CD4-positive, alpha-beta memory T cell (primary cell): ENCODE measurements at regions not wholly inside any gene's neighbourhood (a gene's known extent, or its start where the extent isn't known, plus 50 kb on each side); places are given as distances from the start of the nearest gene placed in this dataset.

ENCODE experiments used
- CTCF ChIA-PET: fragments of 350-600 bp; sonication (Branson Sonifier 250); formaldehyde crosslinking; loops from one replicate; lab custom pipeline; 2021; ENCODE audit warnings: inconsistent platforms; ENCODE audit not compliant: partially characterized antibody; lab: Charles Lee
- POLR2A ChIA-PET: fragments of 350-600 bp; sonication (Branson Sonifier 250); formaldehyde crosslinking; loops from one replicate; lab custom pipeline; 2021; ENCODE audit not compliant: partially characterized antibody; lab: Charles Lee
- DNase-seq, 5 donors: peaks; one replicate each; pipeline versions ENCODE4 v3.0.0 to v3.0.0-alpha.2; 2020 to 2022; ENCODE audit warnings: mixed read lengths in 1 of 5
- H3K27ac ChIP-seq: one replicate; pipeline ENCODE4 v1.7.0; 2013; ENCODE audit warnings: low read depth, low read length
- H3K27me3 ChIP-seq: 2 replicates; pipeline ENCODE4 v1.7.0; 2013; ENCODE audit warnings: mild to moderate bottlenecking, low read length, moderate library complexity; ENCODE audit not compliant: insufficient read depth
- H3K36me3 ChIP-seq: 2 replicates; pipeline ENCODE4 v1.7.0; 2013; ENCODE audit warnings: mild to moderate bottlenecking, low read length, moderate library complexity; ENCODE audit not compliant: insufficient read depth
- H3K4me1 ChIP-seq: 2 replicates; pipeline ENCODE4 v1.7.0; 2013; ENCODE audit warnings: mild to moderate bottlenecking, low read length, moderate library complexity; ENCODE audit not compliant: insufficient read depth
- H3K4me3 ChIP-seq, 2 donors: one replicate each; pipeline ENCODE4 v1.7.0; 2013; ENCODE audit warnings: low read length in 2 of 2, mild to moderate bottlenecking in 1 of 2
- H3K9me3 ChIP-seq, 2 donors: one replicate each; pipeline ENCODE4 v1.7.0; 2013; ENCODE audit warnings: low read length in 2 of 2, control low read depth in 1 of 2; ENCODE audit not compliant: control insufficient read depth in 1 of 2
- H3K27ac Mint-ChIP-seq, 7 donors: one replicate each; pipeline ENCODE4 v1.8.0; 2020 to 2021; ENCODE audit warnings: mixed read lengths in 7 of 7, mild to moderate bottlenecking in 6 of 7, inconsistent platforms in 3 of 7, moderate library complexity in 3 of 7
- H3K27me3 Mint-ChIP-seq, 2 donors: one replicate each; pipeline ENCODE4 v1.8.0; 2020 to 2021; ENCODE audit warnings: mixed read lengths in 2 of 2
- H3K36me3 Mint-ChIP-seq, 2 donors: one replicate each; pipeline ENCODE4 v1.8.0; 2020 to 2021; ENCODE audit warnings: mixed read lengths in 2 of 2, inconsistent platforms in 1 of 2, mild to moderate bottlenecking in 1 of 2
- H3K4me1 Mint-ChIP-seq, 4 donors: one replicate each; pipeline ENCODE4 v1.8.0; 2020 to 2021; ENCODE audit warnings: mixed read lengths in 4 of 4, mild to moderate bottlenecking in 1 of 4
- H3K4me3 Mint-ChIP-seq, 8 donors: one replicate each; pipeline ENCODE4 v1.8.0; 2020 to 2021; ENCODE audit warnings: mixed read lengths in 8 of 8, mild to moderate bottlenecking in 7 of 8, moderate library complexity in 6 of 8, inconsistent platforms in 3 of 8
- H3K9me3 Mint-ChIP-seq, 8 donors: one replicate each; pipeline ENCODE4 v1.8.0; 2020 to 2021; ENCODE audit warnings: mixed read lengths in 8 of 8, mild to moderate bottlenecking in 5 of 8, inconsistent platforms in 3 of 8, moderate library complexity in 1 of 8
- intact Hi-C: fragments of 100-400 bp; cut with micrococcal nuclease; formaldehyde crosslinking; loops from one replicate; pipeline ENCODE4 v1.15.1; 2023

DNA sequence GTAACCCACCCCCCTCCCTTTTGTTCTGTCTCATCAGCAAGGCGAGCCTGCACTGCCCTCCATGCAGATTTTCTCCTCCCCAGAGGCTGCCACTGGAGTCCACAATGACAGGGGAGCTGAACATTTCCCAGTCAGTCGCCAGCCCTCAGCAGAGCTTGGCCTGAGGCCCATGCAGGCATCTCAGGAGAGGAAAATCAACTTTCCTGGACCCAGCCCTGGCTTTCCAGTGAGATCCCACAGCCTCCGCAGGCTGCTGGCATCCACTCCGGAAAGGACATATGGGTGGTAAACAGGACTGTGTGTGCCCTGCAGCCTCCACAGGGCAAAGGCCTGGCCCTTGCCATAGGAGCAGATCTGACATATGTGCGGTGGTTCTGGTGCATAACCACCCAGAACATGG, 253.8 kb downstream of the TNS1 start:
- H3K4me3 Mint-ChIP-seq = no peak overlapping the region
- no peaks in the 10 kb centered on the region for H3K4me1 ChIP-seq
- no peak overlapping the region for H3K27ac Mint-ChIP-seq
- peaks cover 0 to 8% (median 0%) of the 10 kb centered on the region in 4 donors for H3K4me1 Mint-ChIP-seq
- H3K27me3 Mint-ChIP-seq = peaks cover 0 to 6% of the 10 kb centered on the region in 2 donors
- ChIA-PET CTCF (interaction anchor here (1.0 kb wide), 1 partner anchor 8 kb away, joined by 3 read pairs; no protein-coding TSS in a partner anchor), POLR2A (no interaction called here)
- DNase-seq = no peak
- no peaks in the 10 kb centered on the region for H3K36me3 ChIP-seq
- H3K36me3 Mint-ChIP-seq = no peaks in the 10 kb centered on the region
- intact Hi-C loops = no loop called here
- no peak overlapping the region for H3K27ac ChIP-seq
- peaks cover 0 to 2% (median 0%) of the 10 kb centered on the region in 8 donors for H3K9me3 Mint-ChIP-seq
- no peak overlapping the region for H3K4me3 ChIP-seq
- H3K27me3 ChIP-seq = no peaks in the 10 kb centered on the region
- no peaks in the 10 kb centered on the region for H3K9me3 ChIP-seq

DNA sequence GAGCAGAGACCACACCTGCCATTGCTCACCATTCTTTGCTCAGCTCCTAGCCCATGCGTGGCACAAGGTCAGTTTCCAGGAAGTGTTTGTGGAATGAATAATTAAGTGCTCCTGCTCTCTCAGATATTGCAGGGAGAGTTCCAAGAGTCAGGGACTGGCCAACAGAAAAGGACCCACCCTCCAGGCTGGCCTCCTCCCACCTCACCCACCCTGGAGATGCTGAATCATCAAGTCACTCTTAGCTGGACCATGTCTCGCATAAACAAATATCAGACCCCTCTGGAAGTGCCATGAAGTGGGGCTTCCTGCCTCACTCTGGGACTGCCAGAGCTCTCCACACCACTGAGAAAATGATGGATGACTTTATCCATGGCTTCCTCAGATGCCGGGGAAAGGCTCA, 256.0 kb downstream of the TNS1 start:
- no peak overlapping the region for H3K27ac Mint-ChIP-seq
- intact Hi-C loops = no loop called here
- H3K27ac ChIP-seq = no peak overlapping the region

DNA sequence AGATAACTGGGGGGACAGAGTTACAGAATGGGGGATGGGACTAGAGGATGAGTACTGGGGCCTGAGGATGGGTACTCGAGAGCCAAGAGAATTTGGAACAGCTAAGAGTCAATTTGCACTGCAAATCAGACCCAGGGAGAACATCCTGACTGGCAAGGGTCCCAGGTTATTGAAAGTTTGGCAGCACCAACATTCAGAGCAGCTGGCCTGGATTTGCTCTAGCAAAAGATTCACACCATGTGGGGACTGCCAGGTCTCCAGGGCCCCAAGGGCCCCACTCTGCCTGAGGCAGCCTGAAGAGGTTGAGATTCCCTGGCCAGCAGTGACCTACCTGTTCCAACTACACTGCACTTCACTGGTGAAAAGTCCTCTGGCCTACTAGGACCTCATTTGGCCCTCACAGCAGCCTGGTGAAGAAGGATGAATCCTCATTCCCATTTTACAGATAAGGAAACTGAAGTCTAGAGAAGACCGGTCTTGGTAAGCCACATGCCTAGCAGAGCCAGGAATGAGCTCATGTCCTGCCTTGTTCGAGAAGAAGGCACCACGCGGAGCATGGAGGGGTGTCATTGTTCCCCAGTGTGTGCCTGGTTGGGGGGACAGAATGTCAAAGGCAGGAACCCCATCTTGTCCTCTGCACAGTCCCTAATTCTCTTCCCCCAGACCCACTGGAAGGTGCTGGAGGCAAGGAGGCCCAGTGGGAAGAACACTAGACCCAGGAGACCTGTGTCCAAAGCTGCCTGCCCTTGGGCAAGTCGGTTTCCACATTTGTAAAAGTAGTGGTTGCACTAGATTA, 258.6 kb downstream of the TNS1 start:
- CTCF ChIA-PET = interaction anchor here (1.1 kb wide), 1 partner anchor 13 kb away, joined by 3 read pairs; no protein-coding TSS in a partner anchor
- Mint-ChIP-seq H3K4me3 (no peak overlapping the region), H3K9me3 (peaks cover 0 to 2% (median 0%) of the 10 kb centered on the region in 8 donors), H3K27me3 (no peaks in the 10 kb centered on the region), H3K36me3 (no peaks in the 10 kb centered on the region), H3K4me1 (no peaks in the 10 kb centered on the region), H3K27ac (no peak overlapping the region)
- H3K27ac ChIP-seq = no peak overlapping the region
- H3K4me3 ChIP-seq = no peak overlapping the region
- no peaks in the 10 kb centered on the region for H3K36me3 ChIP-seq
- H3K4me1 ChIP-seq = no peaks in the 10 kb centered on the region
- DNase-seq = no peak
- intact Hi-C loops = no loop called here
- POLR2A ChIA-PET = no interaction called here
- H3K9me3 ChIP-seq = no peaks in the 10 kb centered on the region
- no peaks in the 10 kb centered on the region for H3K27me3 ChIP-seq

More for the DNA sequence above, 256.0 kb downstream of the TNS1 start:
- Histone ChIP-seq H3K4me3 (no peak overlapping the region), H3K4me1 (no peaks in the 10 kb centered on the region), H3K36me3 (no peaks in the 10 kb centered on the region), H3K27me3 (no peaks in the 10 kb centered on the region), H3K9me3 (no peaks in the 10 kb centered on the region)
- no peak overlapping the region for H3K4me3 Mint-ChIP-seq
- ChIA-PET POLR2A (no interaction called here), CTCF (interaction anchor here (0.5 to 1.3 kb wide), 3 partner anchors 9 to 845 kb away, joined by 4 to 5 read pairs (median 4); no protein-coding TSS in a partner anchor)
- H3K36me3 Mint-ChIP-seq = no peaks in the 10 kb centered on the region
- H3K27me3 Mint-ChIP-seq = peaks cover 0 to 2% of the 10 kb centered on the region in 2 donors
- DNase-seq = no peak
- peaks cover 0 to 2% (median 0%) of the 10 kb centered on the region in 8 donors for H3K9me3 Mint-ChIP-seq
- peaks cover 0 to 3% (median 0%) of the 10 kb centered on the region in 4 donors for H3K4me1 Mint-ChIP-seq

DNA sequence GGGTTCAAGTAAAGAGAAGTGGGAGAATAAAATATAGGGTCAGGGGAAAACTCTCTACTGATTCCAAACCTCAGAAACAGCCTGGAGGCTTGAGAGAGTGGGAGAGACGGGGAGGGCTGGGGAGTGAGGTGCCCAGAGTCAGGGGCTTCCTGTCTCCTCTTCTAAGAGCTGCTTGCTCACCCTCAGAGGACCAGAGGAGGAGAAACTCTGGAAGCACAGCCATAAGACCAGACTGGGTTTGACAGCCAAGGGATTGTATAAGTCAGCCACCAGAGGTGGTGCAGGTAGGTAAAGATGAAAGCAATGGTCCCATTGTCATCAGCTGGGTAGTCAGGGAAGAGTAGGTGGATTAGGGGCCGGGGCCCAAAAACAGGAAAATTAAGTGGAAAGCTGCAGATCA, 259.4 kb downstream of the TNS1 start:
- Histone ChIP-seq H3K4me1 (no peaks in the 10 kb centered on the region), H3K4me3 (no peak overlapping the region), H3K27me3 (no peaks in the 10 kb centered on the region), H3K9me3 (no peaks in the 10 kb centered on the region), H3K36me3 (no peaks in the 10 kb centered on the region), H3K27ac (no peak overlapping the region)
- intact Hi-C loops = no loop called here
- H3K4me1 Mint-ChIP-seq = no peaks in the 10 kb centered on the region
- CTCF ChIA-PET = no interaction called here
- H3K9me3 Mint-ChIP-seq = peaks cover 0 to 2% (median 0%) of the 10 kb centered on the region in 8 donors
- H3K27ac Mint-ChIP-seq = peak overlapping the region in 1 of 7 donors; percentile 61
- POLR2A ChIA-PET = no interaction called here
- DNase-seq = no peak
- no peaks in the 10 kb centered on the region for H3K27me3 Mint-ChIP-seq
- H3K36me3 Mint-ChIP-seq = no peaks in the 10 kb centered on the region
- H3K4me3 Mint-ChIP-seq = no peak overlapping the region

DNA sequence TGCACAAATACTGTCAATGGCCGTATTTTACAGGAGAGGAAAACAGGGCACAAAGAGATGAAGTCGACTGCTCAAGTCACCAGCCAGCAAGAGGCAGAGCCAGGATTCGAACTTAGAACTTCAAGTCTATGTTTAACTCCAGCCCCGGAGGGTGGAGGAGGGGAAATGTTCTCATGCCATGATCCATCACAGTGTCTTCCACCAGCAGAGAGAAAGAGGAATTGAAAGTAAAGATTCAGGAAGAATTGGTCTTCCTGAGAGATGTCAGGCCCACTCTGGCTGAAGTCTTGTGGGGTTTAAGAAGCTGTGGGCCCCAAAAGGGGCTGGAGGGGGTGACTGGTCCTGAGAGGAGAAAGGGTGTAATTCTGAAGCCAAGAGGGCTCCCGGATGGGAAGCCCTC, 260.0 kb downstream of the TNS1 start:
- intact Hi-C loops = no loop called here

DNA sequence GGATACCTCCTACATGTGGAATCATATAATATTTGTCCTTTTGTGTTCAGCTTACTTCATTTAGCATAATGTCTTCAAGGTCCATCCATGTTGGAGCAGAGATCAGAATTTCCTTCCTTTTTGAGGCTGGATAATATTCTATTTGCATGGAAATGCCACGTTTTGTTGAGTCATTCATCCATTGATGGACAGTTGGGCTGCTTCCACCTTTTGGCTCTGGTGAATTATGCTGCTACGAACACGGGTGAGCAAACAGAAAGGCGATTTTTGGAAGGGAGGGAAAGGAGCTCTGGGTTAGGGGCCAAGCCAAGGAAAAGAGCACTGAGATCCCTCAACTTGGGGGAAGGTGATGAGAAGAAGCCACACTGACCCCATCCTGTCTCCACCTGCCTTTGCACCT, 260.5 kb downstream of the TNS1 start:
- H3K36me3 ChIP-seq = no peaks in the 10 kb centered on the region
- no peak overlapping the region for H3K27ac Mint-ChIP-seq

More for the DNA sequence above, 260.0 kb downstream of the TNS1 start:
- Histone ChIP-seq H3K27ac (no peak overlapping the region), H3K4me1 (no peaks in the 10 kb centered on the region), H3K4me3 (no peak overlapping the region), H3K36me3 (no peaks in the 10 kb centered on the region), H3K27me3 (no peaks in the 10 kb centered on the region), H3K9me3 (no peaks in the 10 kb centered on the region)
- no peaks in the 10 kb centered on the region for H3K36me3 Mint-ChIP-seq
- H3K27ac Mint-ChIP-seq = no peak overlapping the region
- no peak for DNase-seq
- H3K4me3 Mint-ChIP-seq = no peak overlapping the region
- no peaks in the 10 kb centered on the region for H3K4me1 Mint-ChIP-seq
- CTCF ChIA-PET = no interaction called here
- peaks cover 0 to 2% (median 0%) of the 10 kb centered on the region in 8 donors for H3K9me3 Mint-ChIP-seq
- no peaks in the 10 kb centered on the region for H3K27me3 Mint-ChIP-seq
- POLR2A ChIA-PET = no interaction called here

DNA sequence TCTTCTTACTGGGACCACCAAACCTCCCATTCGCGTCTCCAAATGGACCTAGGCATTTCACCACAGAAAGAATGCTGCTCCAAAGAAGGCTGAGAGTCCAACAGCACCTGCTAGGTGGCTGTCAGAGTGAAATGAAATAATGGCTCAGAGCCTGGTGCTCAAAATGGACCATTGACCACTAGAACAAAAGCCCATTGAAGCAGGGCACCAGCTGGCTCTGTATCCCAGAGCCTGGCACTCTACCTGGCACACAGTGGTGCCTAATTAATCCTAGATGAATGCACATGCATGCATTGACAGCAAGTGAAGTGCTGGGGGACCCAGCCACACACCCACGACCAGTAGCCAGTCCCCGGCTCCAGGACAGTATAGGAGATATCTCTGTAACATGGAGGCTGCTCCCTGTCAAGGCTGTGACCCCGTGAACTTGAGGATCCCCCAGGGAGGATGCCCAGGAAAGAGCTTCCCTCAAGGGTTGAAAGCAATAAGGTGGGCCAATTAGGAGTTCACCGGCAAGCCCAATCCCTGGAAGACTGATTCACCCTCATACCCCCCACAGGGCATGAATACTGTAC, 261.3 kb downstream of the TNS1 start:
- DNase-seq = no peak
- Histone ChIP-seq H3K27me3 (no peaks in the 10 kb centered on the region), H3K27ac (no peak overlapping the region), H3K4me3 (no peak overlapping the region), H3K36me3 (no peaks in the 10 kb centered on the region), H3K9me3 (no peaks in the 10 kb centered on the region), H3K4me1 (no peaks in the 10 kb centered on the region)
- H3K9me3 Mint-ChIP-seq = peaks cover 0 to 2% (median 0%) of the 10 kb centered on the region in 8 donors
- H3K27ac Mint-ChIP-seq = no peak overlapping the region
- H3K4me3 Mint-ChIP-seq = no peak overlapping the region
- CTCF ChIA-PET = interaction anchor here (1.2 kb wide), 1 partner anchor 48 kb away, joined by 4 read pairs; no protein-coding TSS in a partner anchor
- peaks cover 0 to 2% (median 0%) of the 10 kb centered on the region in 4 donors for H3K4me1 Mint-ChIP-seq
- POLR2A ChIA-PET = no interaction called here
- H3K36me3 Mint-ChIP-seq = no peaks in the 10 kb centered on the region
- intact Hi-C loops = no loop called here
- H3K27me3 Mint-ChIP-seq = no peaks in the 10 kb centered on the region

More for the DNA sequence above, 260.5 kb downstream of the TNS1 start:
- Histone ChIP-seq H3K27ac (no peak overlapping the region), H3K4me3 (no peak overlapping the region), H3K9me3 (no peaks in the 10 kb centered on the region), H3K4me1 (no peaks in the 10 kb centered on the region), H3K27me3 (no peaks in the 10 kb centered on the region)
- Mint-ChIP-seq H3K4me1 (no peaks in the 10 kb centered on the region), H3K4me3 (no peak overlapping the region), H3K9me3 (peaks cover 0 to 2% (median 0%) of the 10 kb centered on the region in 8 donors), H3K36me3 (no peaks in the 10 kb centered on the region), H3K27me3 (no peaks in the 10 kb centered on the region)
- intact Hi-C loops = no loop called here
- DNase-seq = no peak
- ChIA-PET POLR2A (no interaction called here), CTCF (no interaction called here)
